Transverse colon (tissue), 4 donors: ENCODE measurements at regions not wholly inside any gene's neighbourhood (a gene's known extent, or its start where the extent isn't known, plus 50 kb on each side); places are given as distances from the start of the nearest gene placed in this dataset.

ENCODE experiments used
- DNase-seq: peaks from one replicate; pipeline ENCODE4 v3.0.0-alpha.2; 2019
- H3K27ac ChIP-seq, 4 donors: fragments of 200-600 bp; sonication (generic); 2 replicates each; pipeline ENCODE4 v1.5.1; 2016 to 2018; ENCODE audit warnings: inconsistent platforms in 4 of 4
- H3K27me3 ChIP-seq: fragments of 200-600 bp; sonication (generic); 2 replicates; pipeline ENCODE4 v1.5.1; 2017; ENCODE audit warnings: inconsistent platforms
- H3K36me3 ChIP-seq, 4 donors: fragments of 200-600 bp; sonication (generic); 2 replicates each; pipeline ENCODE4 v1.5.1; 2017 to 2019; ENCODE audit warnings: inconsistent platforms in 4 of 4
- H3K4me1 ChIP-seq, 4 donors: fragments of 200-600 bp; sonication (generic); 2 replicates each; pipeline ENCODE4 v1.5.1; 2017 to 2020; ENCODE audit warnings: inconsistent platforms in 4 of 4
- H3K4me3 ChIP-seq, 4 donors: fragments of 200-600 bp; sonication (generic); 1 replicate in 1 of 4; 2 replicates in 3 of 4; pipeline versions ENCODE4 v1.5.1 to v1.6.1; 2017 to 2019; ENCODE audit warnings: inconsistent platforms in 4 of 4
- H3K9me3 ChIP-seq, 2 donors: fragments of 200-600 bp; sonication (generic); 2 replicates each; pipeline ENCODE4 v1.5.1; 2017 to 2019; ENCODE audit warnings: inconsistent platforms in 2 of 2
- CTCF ChIP-seq, 5 experiments: fragments of 200-600 bp in 3 of 5; fragments of 450-650 bp in 2 of 5; sonication (generic) in 3 of 5; IDR thresholded peaks; 1 replicate in 2 of 5; 2 replicates in 3 of 5; pipeline ENCODE4 v1.5.1; 2016 to 2017; ENCODE audit warnings: antibody characterized with exemption in 5 of 5, inconsistent platforms in 3 of 5, mild to moderate bottlenecking in 2 of 5, moderate library complexity in 1 of 5
- EP300 ChIP-seq: sonication (generic); formaldehyde crosslinking; IDR thresholded peaks from one replicate; pipeline ENCODE4 v1.6.1; 2017; ENCODE audit warnings: antibody characterized with exemption, low read depth
- POLR2A ChIP-seq: fragments of 450-650 bp; IDR thresholded peaks from one replicate; pipeline ENCODE4 v1.6.1; 2016; ENCODE audit warnings: antibody characterized with exemption, mild to moderate bottlenecking, moderate library complexity
- POLR2AphosphoS5 ChIP-seq, 3 donors: sonication (generic); formaldehyde crosslinking; IDR thresholded peaks; one replicate each; pipeline ENCODE4 v1.6.1; 2016; ENCODE audit warnings: antibody characterized with exemption in 3 of 3
- WGBS, 2 donors: methylation state at CpG; one replicate each; pipeline ENCODE4 v1.1.5; 2018; ENCODE audit warnings: low coverage in 1 of 2; 5-methylcytosine and 5-hydroxymethylcytosine counted together
- in situ Hi-C, 4 donors: fragments of 200-750 bp; cut with MboI; loops; one replicate each; pipeline versions ENCODE4 v1.15.0 to v1.15.1; 2017; ENCODE audit warnings: low sequenced_read_pairs in 3 of 4, low pct_ligation_motif_present in 1 of 4, low pct_unique_long_range_greater_than_20kb in 1 of 4
- intact Hi-C: fragments of 100-400 bp; cut with DNase I; formaldehyde crosslinking; loops from one replicate; pipeline ENCODE4 v1.15.1; 2023; ENCODE audit warnings: low total_unique reads

- no peak overlapping the region for H3K27ac ChIP-seq
- H3K36me3 ChIP-seq, result no peaks in the 10 kb centered on the region
- peaks cover 34% of the 10 kb centered on the region for H3K27me3 ChIP-seq
- TF ChIP-seq EP300, result no peak
- TF ChIP-seq POLR2A, result no peak
- no peak for TF ChIP-seq CTCF (IDR thresholded peaks at IDR 0.05)
- TF ChIP-seq POLR2AphosphoS5 (IDR thresholded peaks at IDR 0.05), result no peak
- DNase-seq, result no peak
- intact Hi-C loops, result no loop called here
- no peaks in the 10 kb centered on the region for H3K9me3 ChIP-seq
- H3K4me1 ChIP-seq, result peaks cover 0 to 7% (median 3%) of the 10 kb centered on the region in 4 donors
- no peak overlapping the region for H3K4me3 ChIP-seq
- 29 to 55% methylated on average over 1 to 5 of the region's 5 CpGs for WGBS, 2 donors
- in situ Hi-C loops, result no loop called here
Measured at GRCh38 chr2:88351249-88351601, 101.3 kb downstream of the FOXI3 start.

GRCh38 chr2:88350331-88351248, 101.9 kb downstream of the FOXI3 start:
- Histone ChIP-seq H3K27me3 (peaks cover 34% of the 10 kb centered on the region), H3K4me1 (peaks cover 0 to 7% (median 3%) of the 10 kb centered on the region in 4 donors), H3K9me3 (no peaks in the 10 kb centered on the region), H3K4me3 (peak overlapping the region in 3 of 4 donors; percentile 18 to 43 (median 18)), H3K27ac (no peak overlapping the region), H3K36me3 (no peaks in the 10 kb centered on the region)
- TF ChIP-seq POLR2AphosphoS5 (IDR thresholded peaks at IDR 0.05), result no peak
- TF ChIP-seq EP300, result no peak
- TF ChIP-seq CTCF (IDR thresholded peaks at IDR 0.05), result peak; percentile 21 to 68 (median 61)
- TF ChIP-seq POLR2A, result no peak
- DNase-seq, result peak; percentile 73
- 15 to 35% methylated on average over 8 to 49 of the region's 54 CpGs for WGBS, 2 donors
- intact Hi-C loops (no loop called here), in situ Hi-C loops (no loop called here)

- 69 to 72% methylated on average over 2 to 6 of the region's 6 CpGs for WGBS, 2 donors
- intact Hi-C loops (no loop called here), in situ Hi-C loops (no loop called here)
- Histone ChIP-seq H3K9me3 (no peaks in the 10 kb centered on the region), H3K4me1 (peaks cover 0 to 7% (median 3%) of the 10 kb centered on the region in 4 donors), H3K27ac (no peak overlapping the region), H3K4me3 (no peak overlapping the region), H3K36me3 (no peaks in the 10 kb centered on the region), H3K27me3 (peaks cover 22% of the 10 kb centered on the region)
- TF ChIP-seq POLR2A, result no peak
- no peak for TF ChIP-seq EP300
- TF ChIP-seq POLR2AphosphoS5 (IDR thresholded peaks at IDR 0.05), result no peak
- TF ChIP-seq CTCF (IDR thresholded peaks at IDR 0.05), result no peak
- DNase-seq, result no peak
Measured at GRCh38 chr2:88345842-88346241, 106.7 kb downstream of the FOXI3 start.

- H3K9me3 ChIP-seq, result no peaks in the 10 kb centered on the region
- TF ChIP-seq EP300 (no peak), POLR2A (no peak), POLR2AphosphoS5 (IDR thresholded peaks at IDR 0.05) (no peak), CTCF (IDR thresholded peaks at IDR 0.05) (no peak)
- no peak overlapping the region for H3K4me3 ChIP-seq
- H3K27ac ChIP-seq, result no peak overlapping the region
- in situ Hi-C loops, result no loop called here
- intact Hi-C loops, result no loop called here
- peaks cover 3% of the 10 kb centered on the region for H3K27me3 ChIP-seq
- 43 to 80% methylated on average over 1 to 4 of the region's 4 CpGs for WGBS, 2 donors
- no peaks in the 10 kb centered on the region for H3K4me1 ChIP-seq
- DNase-seq, result no peak
- H3K36me3 ChIP-seq, result no peaks in the 10 kb centered on the region
Measured at GRCh38 chr2:88342749-88343148, 109.7 kb downstream of the FOXI3 start.
